ENCODE measurements at regions not wholly inside any gene's neighbourhood (a gene's known extent, or its start where the extent isn't known, plus 50 kb on each side); places are given as distances from the start of the nearest gene placed in this dataset.

DNA sequence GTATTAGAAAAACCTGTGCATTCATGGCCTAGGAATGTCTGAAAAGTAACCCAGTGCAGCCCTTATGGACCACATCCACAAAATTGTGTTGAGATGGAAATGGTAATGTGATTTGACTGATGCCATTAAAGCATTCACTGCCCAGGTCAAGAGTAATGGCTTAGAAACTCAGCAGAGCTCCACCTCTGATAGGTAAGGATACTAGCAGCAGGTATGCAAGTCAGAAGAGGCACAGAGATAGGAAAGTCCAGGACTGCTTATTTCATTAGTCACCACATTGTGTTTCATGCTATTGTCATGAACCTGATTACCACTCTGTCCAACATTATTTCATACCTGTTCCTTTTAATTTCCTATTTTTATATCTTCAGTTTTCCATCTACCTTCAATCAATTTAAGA is 2042.2 kb downstream of the ARAP2 start:
- TF ChIP-seq POLR2A (IDR thresholded peaks at IDR 0.05; ENCODE audit: low read length) (no peak), GATA1 (IDR thresholded peaks at IDR 0.05; ENCODE audit: low read depth, low read length) (no peak)
